Stromal cell of bone marrow (primary cell): ENCODE measurements at regions not wholly inside any gene's neighbourhood (a gene's known extent, or its start where the extent isn't known, plus 50 kb on each side); places are given as distances from the start of the nearest gene placed in this dataset.
"Not testable (repeated sequence)": the region's sequence is repeated elsewhere in the genome, so short reads cannot be mapped to it uniquely, and the experiment has no call there.

Experiments
- DNase-seq: peaks from one replicate; pipeline ENCODE4 v3.0.0-alpha.2; 2012; ENCODE audit warnings: low read depth

GRCh38 chr22:35183917-35184316 lies 73.4 kb upstream of the HMGXB4 start:
- no peak for DNase-seq

DNA sequence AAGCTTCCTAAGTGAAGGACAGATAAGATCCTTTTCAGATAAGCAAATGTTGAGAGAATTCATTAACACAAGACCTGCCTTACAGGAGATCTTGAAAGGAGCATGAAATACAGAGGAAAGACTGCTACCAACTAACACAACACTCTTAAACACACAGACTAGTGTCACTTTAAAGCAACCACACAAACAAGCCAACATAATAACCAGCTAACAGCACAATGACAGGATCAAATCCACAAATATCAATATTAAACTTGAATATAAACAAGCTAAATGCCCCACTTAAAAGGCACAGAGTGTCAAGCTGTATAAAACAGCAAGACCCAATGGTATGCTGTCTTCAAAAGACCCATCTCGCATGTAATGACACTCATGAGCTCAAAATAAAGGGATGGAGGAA lies 70.8 kb upstream of the HMGXB4 start:
- DNase-seq = no peak

DNA sequence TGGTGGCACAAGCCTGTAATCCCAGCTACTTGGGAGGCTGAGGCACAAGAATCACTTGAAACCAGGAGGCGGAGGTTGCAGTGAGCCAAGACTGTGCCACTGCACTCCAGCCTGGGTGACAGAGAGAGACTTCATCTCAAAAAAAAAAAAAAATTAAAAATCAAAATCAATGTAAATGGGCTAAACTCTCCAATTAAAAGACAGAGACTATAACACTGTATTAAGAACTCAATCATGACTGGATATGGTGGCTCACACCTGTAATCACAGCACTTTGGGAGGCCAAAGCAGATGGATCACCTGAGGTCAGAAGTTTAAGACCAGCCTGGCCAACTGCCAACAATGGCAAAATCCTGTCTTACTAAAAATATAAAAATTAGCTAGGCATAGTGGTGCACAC lies 68.4 kb upstream of the HMGXB4 start:
- not testable (repeated sequence) for DNase-seq

GRCh38 chr22:35189559-35189958 lies 67.7 kb upstream of the HMGXB4 start:
- DNase-seq = no peak

GRCh38 chr22:35191412-35191811 lies 65.9 kb upstream of the HMGXB4 start:
- peak; percentile 26 for DNase-seq

- DNase-seq = peak; percentile 9
Measured at GRCh38 chr22:35192129-35192918, 65.0 kb upstream of the HMGXB4 start.

DNA sequence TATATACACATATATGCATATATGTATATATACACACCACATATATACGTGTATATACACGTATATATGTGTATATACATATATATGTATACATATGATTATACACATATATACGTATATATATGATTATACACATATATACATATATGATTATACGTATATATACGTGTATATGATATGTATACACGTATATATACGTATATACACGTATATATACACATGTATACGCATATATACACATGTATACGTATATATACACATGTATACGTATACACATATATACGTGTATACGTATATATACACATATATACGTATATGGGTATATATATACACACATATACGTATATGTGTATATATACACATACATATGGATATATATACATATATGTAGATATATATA lies 62.1 kb upstream of the HMGXB4 start:
- DNase-seq = no peak

GRCh38 chr22:35195821-35196220 lies 61.5 kb upstream of the HMGXB4 start:
- DNase-seq = no peak

GRCh38 chr22:35197071-35197470 lies 60.2 kb upstream of the HMGXB4 start:
- no peak for DNase-seq

GRCh38 chr22:35197886-35198285 lies 59.4 kb upstream of the HMGXB4 start:
- DNase-seq = no peak

DNA sequence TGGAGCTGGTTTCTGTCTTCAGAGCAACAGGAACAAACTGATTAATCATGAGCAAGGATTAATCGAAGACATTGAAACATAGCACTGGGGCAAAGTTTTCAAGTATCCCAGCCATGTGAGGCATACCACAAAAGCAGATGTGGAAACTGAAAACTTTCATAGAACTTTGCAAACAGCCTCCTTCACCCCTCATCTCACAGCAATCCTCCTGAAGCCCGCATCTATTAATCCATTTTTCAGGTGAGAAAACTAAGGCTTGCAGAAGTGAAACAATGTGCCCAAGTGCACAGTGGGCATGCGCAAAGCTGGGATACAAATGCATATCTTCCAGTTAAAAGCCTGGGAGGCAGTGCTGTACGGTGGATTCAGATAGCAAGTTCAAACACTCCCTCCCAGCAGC lies 58.6 kb upstream of the HMGXB4 start:
- no peak for DNase-seq

- DNase-seq = no peak
Measured at GRCh38 chr22:35202376-35202775, 54.9 kb upstream of the HMGXB4 start.

DNA sequence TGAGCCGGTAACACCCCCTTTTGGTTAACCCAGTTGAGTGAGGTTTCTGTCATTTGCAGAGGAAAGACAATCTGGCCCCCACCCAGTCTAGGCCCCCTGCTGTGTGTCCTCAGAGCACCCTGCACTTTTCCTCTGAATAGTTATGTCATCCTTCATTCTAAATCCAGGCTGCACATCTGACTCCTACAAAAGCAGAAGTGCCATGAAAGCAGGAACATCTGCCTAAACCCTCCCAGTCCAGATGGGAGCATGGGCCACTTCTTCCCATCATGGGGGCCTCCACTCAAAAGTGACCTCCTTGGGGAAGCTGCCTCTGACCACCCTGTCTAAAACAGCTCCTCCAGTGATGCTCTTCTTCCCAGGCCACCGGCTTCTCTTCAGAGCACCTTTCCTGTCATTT lies 53.7 kb upstream of the HMGXB4 start:
- DNase-seq = no peak

DNA sequence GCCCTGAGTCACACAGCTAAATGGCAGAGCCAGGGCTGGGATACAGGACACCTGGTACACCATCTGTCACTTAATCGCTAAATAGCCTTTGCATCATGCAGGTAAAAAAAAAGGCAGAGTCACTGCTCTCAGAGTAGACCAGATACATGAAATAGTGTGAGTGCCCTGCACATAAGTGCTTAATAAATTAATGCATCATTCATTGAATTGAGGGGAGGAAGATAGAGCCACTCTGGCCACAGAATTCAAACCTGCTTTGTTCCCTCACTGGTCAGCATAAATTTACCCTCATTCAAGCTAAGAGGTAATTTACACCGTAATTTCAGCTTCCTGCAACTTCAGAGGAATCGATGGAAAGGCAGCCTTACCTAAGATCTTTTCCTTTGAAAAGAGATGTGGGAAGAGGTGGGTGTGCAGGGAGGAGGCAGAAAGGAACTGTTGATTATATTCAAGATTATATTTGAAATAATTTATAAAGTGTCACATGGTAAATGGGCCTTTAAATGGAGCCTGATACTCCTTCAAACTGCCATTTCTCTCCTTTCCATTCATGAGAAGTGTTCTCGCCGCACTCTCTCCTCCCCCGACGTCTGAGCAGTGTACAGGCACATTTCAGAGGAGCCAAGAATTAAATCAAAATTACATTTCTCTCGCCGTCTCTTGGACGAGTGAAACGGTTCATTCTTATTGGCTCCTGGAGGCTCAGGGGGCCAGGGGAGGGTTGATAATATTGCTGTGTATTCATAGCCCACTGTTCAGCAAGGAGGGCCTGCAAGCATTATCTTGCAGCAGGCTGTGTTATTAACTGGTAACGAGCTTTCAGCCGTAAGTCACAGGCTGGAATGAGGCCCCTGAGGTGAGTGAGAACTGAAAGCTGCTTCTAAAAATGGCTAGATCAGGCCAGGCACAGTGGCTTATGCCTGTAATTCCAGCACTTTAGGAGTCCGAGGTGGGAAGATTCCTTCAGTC lies 52.2 kb upstream of the HMGXB4 start:
- DNase-seq = no peak

DNA sequence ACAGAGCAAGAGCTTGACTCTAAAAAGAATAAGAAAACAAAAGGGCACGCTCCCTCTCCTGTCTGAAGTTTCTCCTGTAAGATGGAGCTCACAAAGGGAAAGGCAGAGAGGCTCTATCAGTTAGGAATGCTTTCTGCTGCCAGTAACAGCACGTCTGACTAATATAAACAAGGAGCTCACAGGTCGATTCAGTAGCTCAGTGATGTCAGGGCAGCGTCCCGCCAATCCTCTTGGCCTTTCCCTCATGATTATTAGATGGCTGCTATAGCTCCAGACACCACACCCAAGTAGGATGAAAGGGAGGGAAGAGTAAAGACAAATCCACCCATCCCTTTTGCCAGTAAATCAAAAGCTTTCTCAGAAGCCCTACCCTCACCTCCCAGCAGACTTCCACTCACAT lies 51.3 kb upstream of the HMGXB4 start:
- no peak for DNase-seq

DNA sequence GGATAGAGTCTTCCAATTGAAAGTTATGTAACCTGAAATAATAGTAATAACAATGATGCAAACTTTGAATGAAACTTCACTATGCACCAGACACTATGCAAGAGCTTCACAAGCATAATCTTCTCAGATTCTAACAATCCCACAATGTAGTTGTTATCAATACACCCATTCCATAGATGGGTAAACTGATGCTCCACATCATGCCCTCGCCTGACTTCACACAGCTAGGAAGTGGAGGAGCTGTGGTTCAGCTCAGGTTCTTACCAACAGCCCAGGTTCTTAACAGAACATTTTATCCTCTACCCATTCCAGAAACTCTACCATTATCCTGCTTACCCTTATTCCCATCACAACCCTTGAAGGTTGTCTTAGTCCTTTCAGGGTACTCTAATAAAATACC lies 50.4 kb upstream of the HMGXB4 start:
- no peak for DNase-seq
